DMS79 treated with DMSO at 0.1 percent for 48 hours (cell line): ENCODE measurements at regions not wholly inside any gene's neighbourhood (a gene's known extent, or its start where the extent isn't known, plus 50 kb on each side); places are given as distances from the start of the nearest gene placed in this dataset.

Experiments
- DNase-seq: peaks from one replicate; lab custom pipeline; 2025; lab: John Stamatoyannopoulos, UW

GRCh38 chr6:147132889-147133288 lies 71.3 kb upstream of the STXBP5 start:
- no peak for DNase-seq

GRCh38 chr6:147133669-147134068 lies 70.5 kb upstream of the STXBP5 start:
- DNase-seq = no peak

- DNase-seq = no peak
These were observed 69.0 kb upstream of the STXBP5 start for GRCh38 chr6:147135211-147135681.

- no peak for DNase-seq
These were observed 68.2 kb upstream of the STXBP5 start for GRCh38 chr6:147136057-147136456.

- no peak for DNase-seq
These were observed 66.2 kb upstream of the STXBP5 start for GRCh38 chr6:147137986-147138385.

- no peak for DNase-seq
These were observed 65.4 kb upstream of the STXBP5 start for GRCh38 chr6:147138835-147139234.

GRCh38 chr6:147141711-147142308 lies 62.4 kb upstream of the STXBP5 start:
- no peak for DNase-seq

- no peak for DNase-seq
These were observed 61.5 kb upstream of the STXBP5 start for GRCh38 chr6:147142684-147143245.

GRCh38 chr6:147149092-147149491 lies 55.1 kb upstream of the STXBP5 start:
- DNase-seq = no peak

GRCh38 chr6:147149826-147150225 lies 54.4 kb upstream of the STXBP5 start:
- no peak for DNase-seq

- no peak for DNase-seq
These were observed 53.9 kb upstream of the STXBP5 start for GRCh38 chr6:147150293-147150692.
